MV-4-11 (cell line): ENCODE measurements at regions not wholly inside any gene's neighbourhood (a gene's known extent, or its start where the extent isn't known, plus 50 kb on each side); places are given as distances from the start of the nearest gene placed in this dataset.

Experiments
- DNase-seq: peaks from one replicate; lab custom pipeline; 2025; lab: John Stamatoyannopoulos, UW

- DNase-seq = no peak
Observed at GRCh38 chr10:117865945-117866344, 180.8 kb downstream of the RAB11FIP2 start.

GRCh38 chr10:117868151-117868550 is 178.6 kb downstream of the RAB11FIP2 start:
- no peak for DNase-seq

- no peak for DNase-seq
Observed at GRCh38 chr10:117875793-117876192, 170.9 kb downstream of the RAB11FIP2 start.

- no peak for DNase-seq
Observed at GRCh38 chr10:117876210-117876609, 170.5 kb downstream of the RAB11FIP2 start.

GRCh38 chr10:117878626-117879025 is 168.1 kb downstream of the RAB11FIP2 start:
- no peak for DNase-seq

- no peak for DNase-seq
Observed at GRCh38 chr10:117884093-117884492, 162.6 kb downstream of the RAB11FIP2 start.

GRCh38 chr10:117884592-117884991 is 162.1 kb downstream of the RAB11FIP2 start:
- no peak for DNase-seq

GRCh38 chr10:117885206-117885829 is 161.4 kb downstream of the RAB11FIP2 start:
- no peak for DNase-seq

- DNase-seq = no peak
Observed at GRCh38 chr10:117886766-117887165, 160.0 kb downstream of the RAB11FIP2 start.

GRCh38 chr10:117889664-117890063 is 157.1 kb downstream of the RAB11FIP2 start:
- no peak for DNase-seq

- peak; percentile 78 for DNase-seq
Observed at GRCh38 chr10:117892681-117893220, 154.0 kb downstream of the RAB11FIP2 start.

- DNase-seq = no peak
Observed at GRCh38 chr10:117894339-117894738, 152.4 kb downstream of the RAB11FIP2 start.

- peak; percentile 75 for DNase-seq
Observed at GRCh38 chr10:117896517-117896916, 150.2 kb downstream of the RAB11FIP2 start.

- no peak for DNase-seq
Observed at GRCh38 chr10:117899181-117899683, 147.5 kb downstream of the RAB11FIP2 start.

- DNase-seq = no peak
Observed at GRCh38 chr10:117900280-117900679, 146.5 kb downstream of the RAB11FIP2 start.

GRCh38 chr10:117903854-117904253 is 142.9 kb downstream of the RAB11FIP2 start:
- DNase-seq = no peak

- no peak for DNase-seq
Observed at GRCh38 chr10:117905404-117905803, 141.3 kb downstream of the RAB11FIP2 start.

GRCh38 chr10:117911684-117912083 is 135.1 kb downstream of the RAB11FIP2 start:
- no peak for DNase-seq

- DNase-seq = no peak
Observed at GRCh38 chr10:117914334-117914733, 132.4 kb downstream of the RAB11FIP2 start.

- no peak for DNase-seq
Observed at GRCh38 chr10:117920956-117921355, 125.8 kb downstream of the RAB11FIP2 start.

GRCh38 chr10:117921421-117921820 is 125.3 kb downstream of the RAB11FIP2 start:
- DNase-seq = no peak

- DNase-seq = no peak
Observed at GRCh38 chr10:117924820-117925219, 121.9 kb downstream of the RAB11FIP2 start.

GRCh38 chr10:117925369-117925768 is 121.4 kb downstream of the RAB11FIP2 start:
- DNase-seq = no peak

- DNase-seq = peak; percentile 96
Observed at GRCh38 chr10:117926491-117926890, 120.2 kb downstream of the RAB11FIP2 start.
